Activated CD8-positive, alpha-beta T cell treated with anti-CD3 and anti-CD28 coated beads for 36 hours (primary cell): ENCODE measurements at regions not wholly inside any gene's neighbourhood (a gene's known extent, or its start where the extent isn't known, plus 50 kb on each side); places are given as distances from the start of the nearest gene placed in this dataset.

Source experiments
- ATAC-seq: fragments of 200-7000 bp; cut with Tn5 transposase; one replicate; pipeline ENCODE4 v1.10.0; 2021; ENCODE audit warnings: mild to moderate bottlenecking, moderate library complexity
- CTCF ChIA-PET: fragments of 350-600 bp; sonication (Branson Sonifier 250); formaldehyde crosslinking; loops from one replicate; lab custom pipeline; 2021; ENCODE audit warnings: antibody characterized with exemption; lab: Charles Lee
- POLR2A ChIA-PET: fragments of 350-600 bp; sonication (Branson Sonifier 250); formaldehyde crosslinking; loops from one replicate; lab custom pipeline; 2021; ENCODE audit warnings: antibody characterized with exemption; lab: Charles Lee
- DNase-seq: peaks from one replicate; pipeline ENCODE4 v3.0.0-alpha.2; 2020
- H3K27ac Mint-ChIP-seq: one replicate; pipeline ENCODE4 v1.8.0; 2021; ENCODE audit warnings: mild to moderate bottlenecking, mixed read lengths
- H3K27me3 Mint-ChIP-seq: one replicate; pipeline ENCODE4 v1.8.0; 2021; ENCODE audit warnings: mixed read lengths
- H3K36me3 Mint-ChIP-seq: one replicate; pipeline ENCODE4 v1.8.0; 2021; ENCODE audit warnings: low read depth, mixed read lengths
- H3K4me1 Mint-ChIP-seq: one replicate; pipeline ENCODE4 v1.8.0; 2021; ENCODE audit warnings: low read depth, mixed read lengths
- H3K4me3 Mint-ChIP-seq: one replicate; pipeline ENCODE4 v1.8.0; 2021; ENCODE audit warnings: mild to moderate bottlenecking, moderate library complexity, mixed read lengths
- H3K9me3 Mint-ChIP-seq: one replicate; pipeline ENCODE4 v1.8.0; 2021; ENCODE audit warnings: mixed read lengths
- CTCF ChIP-seq: fragments of 200-600 bp; IDR thresholded peaks from one replicate; pipeline ENCODE4 v1.8.0; 2022; ENCODE audit warnings: antibody characterized with exemption, mild to moderate bottlenecking
- intact Hi-C: fragments of 100-400 bp; cut with micrococcal nuclease; formaldehyde crosslinking; loops from one replicate; pipeline ENCODE4 v1.10.0; 2022

GRCh38 chr3:177599837-177600236, 402.6 kb upstream of the TBL1XR1 start:
- Mint-ChIP-seq H3K36me3 (peaks cover 8% of the 10 kb centered on the region), H3K4me1 (peaks cover 70% of the 10 kb centered on the region), H3K27ac (peak overlapping the region; percentile 0), H3K4me3 (no peak overlapping the region), H3K27me3 (no peaks in the 10 kb centered on the region), H3K9me3 (peaks cover under 1% of the 10 kb centered on the region)
- intact Hi-C loops = no loop called here
- ChIA-PET POLR2A (no interaction called here), CTCF (no interaction called here)
- DNase-seq = no peak
- ATAC-seq = no peak
- TF ChIP-seq CTCF = no peak

- H3K9me3 Mint-ChIP-seq = peaks cover 3% of the 10 kb centered on the region
- ATAC-seq (no peak), DNase-seq (no peak)
- H3K4me3 Mint-ChIP-seq = no peak overlapping the region
- H3K36me3 Mint-ChIP-seq = peaks cover 8% of the 10 kb centered on the region
- no peaks in the 10 kb centered on the region for H3K27me3 Mint-ChIP-seq
- POLR2A ChIA-PET = no interaction called here
- H3K4me1 Mint-ChIP-seq = peaks cover 70% of the 10 kb centered on the region
- TF ChIP-seq CTCF = no peak
- intact Hi-C loops = no loop called here
- no peak overlapping the region for H3K27ac Mint-ChIP-seq
- CTCF ChIA-PET = no interaction called here
Observed at GRCh38 chr3:177600411-177600810, 403.1 kb upstream of the TBL1XR1 start.

- Mint-ChIP-seq H3K4me3 (no peak overlapping the region), H3K27ac (no peak overlapping the region), H3K4me1 (peaks cover 62% of the 10 kb centered on the region), H3K36me3 (peaks cover 8% of the 10 kb centered on the region), H3K27me3 (no peaks in the 10 kb centered on the region), H3K9me3 (peaks cover 3% of the 10 kb centered on the region)
- no peak for ATAC-seq
- ChIA-PET POLR2A (no interaction called here), CTCF (no interaction called here)
- DNase-seq = no peak
- TF ChIP-seq CTCF = no peak
- intact Hi-C loops = no loop called here
Observed at GRCh38 chr3:177601152-177601551, 403.9 kb upstream of the TBL1XR1 start.

GRCh38 chr3:177602601-177603147, 405.4 kb upstream of the TBL1XR1 start:
- intact Hi-C loops = no loop called here
- H3K9me3 Mint-ChIP-seq = peaks cover 3% of the 10 kb centered on the region
- peaks cover 56% of the 10 kb centered on the region for H3K4me1 Mint-ChIP-seq
- no peaks in the 10 kb centered on the region for H3K27me3 Mint-ChIP-seq
- H3K36me3 Mint-ChIP-seq = peaks cover 8% of the 10 kb centered on the region
- no peak for TF ChIP-seq CTCF
- H3K27ac Mint-ChIP-seq = peak overlapping the region; percentile 10
- ATAC-seq (peak; percentile 16), DNase-seq (no peak)
- no peak overlapping the region for H3K4me3 Mint-ChIP-seq
- CTCF ChIA-PET = interaction anchor here (0.7 kb wide), 1 partner anchor 10 kb away, joined by 3 read pairs; no protein-coding TSS in a partner anchor
- POLR2A ChIA-PET = interaction anchor here (0.6 kb wide), 1 partner anchor 86 kb away, joined by 6 read pairs; no protein-coding TSS in a partner anchor

GRCh38 chr3:177603148-177603603, 405.9 kb upstream of the TBL1XR1 start:
- intact Hi-C loops = no loop called here
- TF ChIP-seq CTCF = no peak
- H3K36me3 Mint-ChIP-seq = peaks cover 4% of the 10 kb centered on the region
- POLR2A ChIA-PET = interaction anchor here (0.6 kb wide), 1 partner anchor 87 kb away, joined by 6 read pairs; no protein-coding TSS in a partner anchor
- H3K4me3 Mint-ChIP-seq = no peak overlapping the region
- ATAC-seq (peak; percentile 52), DNase-seq (no peak)
- H3K27me3 Mint-ChIP-seq = no peaks in the 10 kb centered on the region
- CTCF ChIA-PET = no interaction called here
- H3K27ac Mint-ChIP-seq = no peak overlapping the region
- H3K4me1 Mint-ChIP-seq = peaks cover 51% of the 10 kb centered on the region
- peaks cover 3% of the 10 kb centered on the region for H3K9me3 Mint-ChIP-seq
